ENCODE measurements at regions not wholly inside any gene's neighbourhood (a gene's known extent, or its start where the extent isn't known, plus 50 kb on each side); places are given as distances from the start of the nearest gene placed in this dataset.
"Not testable (repeated sequence)": the region's sequence is repeated elsewhere in the genome, so short reads cannot be mapped to it uniquely, and the experiment has no call there.

- TF ChIP-seq CTCF (IDR thresholded peaks at IDR 0.05); POLR2A (IDR thresholded peaks at IDR 0.05; ENCODE audit: low read depth); EP300 (IDR thresholded peaks at IDR 0.05); POLR2AphosphoS5 (IDR thresholded peaks at IDR 0.05): not testable (repeated sequence)
These were observed 68.4 kb downstream of the RAP2B start for GRCh38 chr3:153230427-153230826.

Data from esophagus muscularis mucosa (tissue), 4 donors.